Fibroblast of the aortic adventitia (primary cell): ENCODE measurements at regions not wholly inside any gene's neighbourhood (a gene's known extent, or its start where the extent isn't known, plus 50 kb on each side); places are given as distances from the start of the nearest gene placed in this dataset.

Experiments
- DNase-seq: peaks from one replicate; pipeline ENCODE4 v3.0.0-alpha.2; 2010; ENCODE audit warnings: low read depth
- H3K4me3 ChIP-seq: 2 replicates; pipeline ENCODE4 v1.5.1; 2011; ENCODE audit warnings: low read depth, mild to moderate bottlenecking, control low read depth, low read length, moderate library complexity
- CTCF ChIP-seq: IDR thresholded peaks from 2 replicates; pipeline ENCODE4 v1.5.1; 2011; ENCODE audit warnings: mild to moderate bottlenecking, low read length, control low read depth, inconsistent platforms; ENCODE audit not compliant: insufficient read depth

GRCh38 chr4:14842964-14843630 lies 159.2 kb upstream of the CPEB2 start:
- no peak for TF ChIP-seq CTCF
- DNase-seq: no peak
- no peak overlapping the region for H3K4me3 ChIP-seq

- no peak overlapping the region for H3K4me3 ChIP-seq
- no peak for DNase-seq
- no peak for TF ChIP-seq CTCF
Measured at GRCh38 chr4:14844061-14844460, 158.2 kb upstream of the CPEB2 start.

GRCh38 chr4:14848229-14848628 lies 154.1 kb upstream of the CPEB2 start:
- no peak for TF ChIP-seq CTCF
- no peak overlapping the region for H3K4me3 ChIP-seq
- DNase-seq: no peak

GRCh38 chr4:14850455-14851097 lies 151.7 kb upstream of the CPEB2 start:
- TF ChIP-seq CTCF: no peak
- no peak for DNase-seq
- H3K4me3 ChIP-seq: no peak overlapping the region

GRCh38 chr4:14853176-14853943 lies 148.9 kb upstream of the CPEB2 start:
- TF ChIP-seq CTCF: no peak
- no peak overlapping the region for H3K4me3 ChIP-seq
- DNase-seq: peak; percentile 89

- DNase-seq: no peak
- no peak for TF ChIP-seq CTCF
- H3K4me3 ChIP-seq: no peak overlapping the region
Measured at GRCh38 chr4:14855719-14856061, 146.6 kb upstream of the CPEB2 start.
